HepG2 (cell line): ENCODE measurements at regions not wholly inside any gene's neighbourhood (a gene's known extent, or its start where the extent isn't known, plus 50 kb on each side); places are given as distances from the start of the nearest gene placed in this dataset.

ENCODE experiments used
- ARNT2 ChIP-seq: sonication (generic); formaldehyde crosslinking; IDR thresholded peaks from 2 replicates; pipeline ENCODE4 v1.8.0; 2022; ENCODE audit warnings: mild to moderate bottlenecking, low read depth, missing genetic modification reagents, moderate library complexity
- ASH2L ChIP-seq: fragments of 300-600, 200-600 bp; sonication (generic); IDR thresholded peaks from 2 replicates; pipeline ENCODE4 v1.7.0; 2017; ENCODE audit warnings: low read depth, mild to moderate bottlenecking, moderate library complexity, mixed read lengths, low read length; ENCODE audit not compliant: insufficient read length
- EZH2 ChIP-seq: conservative IDR thresholded peaks from 2 replicates; pipeline ENCODE4 v1.6.1; 2012; ENCODE audit warnings: mild to moderate bottlenecking, low read depth, low read length, moderate library complexity
- MTF1 ChIP-seq: sonication (generic); formaldehyde crosslinking; IDR thresholded peaks from 2 replicates; pipeline ENCODE4 v1.5.0; 2020; ENCODE audit warnings: missing genetic modification reagents
- NR1H2 ChIP-seq: sonication (generic); formaldehyde crosslinking; IDR thresholded peaks from 2 replicates; pipeline ENCODE4 v1.8.1; 2022; ENCODE audit warnings: low read depth, missing genetic modification reagents, borderline replicate concordance
- NR2F6 ChIP-seq, 2 experiments: IDR thresholded peaks; 2 replicates each; pipeline ENCODE4 v1.6.1; 2016; ENCODE audit warnings: antibody characterized with exemption in 1 of 2, mild to moderate bottlenecking in 1 of 2
- POLR2A ChIP-seq, 2 experiments: IDR thresholded peaks; 2 replicates each; pipeline ENCODE4 v1.6.1; 2011; ENCODE audit warnings: low read depth in 2 of 2, low read length in 2 of 2, mild to moderate bottlenecking in 1 of 2, moderate library complexity in 1 of 2; ENCODE audit not compliant: insufficient read depth in 1 of 2
- SPEN ChIP-seq: sonication (generic); formaldehyde crosslinking; IDR thresholded peaks from 2 replicates; pipeline ENCODE4 v1.5.1; 2020; ENCODE audit warnings: low read depth, mild to moderate bottlenecking, missing genetic modification reagents
- TF ChIP-seq, protein P1 (sequence below): sonication (generic); formaldehyde crosslinking; IDR thresholded peaks from 2 replicates; pipeline ENCODE4 v1.8.0; 2022; ENCODE audit warnings: mild to moderate bottlenecking, missing genetic modification reagents
- TF ChIP-seq, protein P2 (sequence below): sonication (generic); formaldehyde crosslinking; IDR thresholded peaks from 2 replicates; pipeline ENCODE4 v1.5.0; 2020; ENCODE audit warnings: missing genetic modification reagents
- TF ChIP-seq, protein P3 (sequence below), 2 experiments: fragments of 450-650 bp in 1 of 2; sonication (generic) in 1 of 2; formaldehyde crosslinking in 1 of 2; IDR thresholded peaks; 2 replicates each; pipeline versions ENCODE4 v1.6.1 to v1.8.0; 2016 to 2022; ENCODE audit warnings: antibody characterized with exemption in 1 of 2, mild to moderate bottlenecking in 1 of 2, missing genetic modification reagents in 1 of 2
- TF ChIP-seq, protein P4 (sequence below): sonication (generic); formaldehyde crosslinking; IDR thresholded peaks from 2 replicates; pipeline ENCODE4 v1.4.0; 2020; ENCODE audit warnings: missing genetic modification reagents
- TF ChIP-seq, protein P5 (sequence below): sonication (generic); formaldehyde crosslinking; IDR thresholded peaks from 2 replicates; pipeline ENCODE4 v1.5.0; 2020; ENCODE audit warnings: mild to moderate bottlenecking, missing genetic modification reagents, moderate library complexity

DNA sequence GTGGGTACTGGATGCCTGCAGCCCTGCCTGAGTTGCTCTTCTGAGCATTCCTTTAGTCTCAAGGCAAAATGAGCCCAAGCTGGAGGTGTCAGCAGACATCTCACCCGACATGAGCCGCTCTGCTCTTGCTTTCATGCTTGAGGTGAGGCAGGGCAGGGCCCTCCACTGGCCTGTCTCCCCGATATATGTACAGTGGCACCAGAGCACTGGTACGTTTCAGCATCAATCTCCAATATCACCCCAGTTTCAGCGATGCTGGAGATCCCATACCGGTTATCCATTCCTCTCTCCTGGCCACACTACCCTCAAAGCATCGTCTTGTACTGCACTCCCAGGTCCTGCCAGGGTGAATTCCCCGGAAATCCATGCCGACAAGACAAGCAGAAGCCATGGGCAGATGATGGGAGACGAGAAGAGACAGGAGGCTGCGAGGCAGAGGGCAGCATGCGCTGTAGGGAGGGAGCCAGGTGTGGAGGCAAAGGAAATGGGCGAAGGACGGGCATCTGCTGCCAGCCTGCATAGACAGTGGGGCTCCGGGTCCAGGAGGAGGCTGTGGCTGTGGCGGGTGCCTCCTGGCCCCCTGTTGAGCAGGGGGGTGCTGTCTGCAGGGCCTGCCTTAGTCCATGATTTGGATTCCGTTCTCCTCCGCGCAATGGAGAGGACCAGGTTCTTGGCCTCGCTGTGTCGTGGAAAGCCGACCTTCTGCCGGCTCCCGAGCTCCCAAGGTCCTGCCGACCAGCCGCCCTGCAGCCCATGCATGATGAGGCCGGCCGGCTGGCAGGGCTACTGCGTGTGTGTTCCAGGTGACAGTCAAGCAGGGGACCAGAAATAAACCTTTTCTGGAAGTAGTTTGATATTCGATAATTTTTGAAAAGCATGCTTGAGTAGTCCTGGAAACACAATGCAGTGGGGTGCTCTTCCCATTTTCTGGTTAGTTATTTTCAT lies 152.2 kb upstream of the IRX2 start:
- TF ChIP-seq, protein P1, sequence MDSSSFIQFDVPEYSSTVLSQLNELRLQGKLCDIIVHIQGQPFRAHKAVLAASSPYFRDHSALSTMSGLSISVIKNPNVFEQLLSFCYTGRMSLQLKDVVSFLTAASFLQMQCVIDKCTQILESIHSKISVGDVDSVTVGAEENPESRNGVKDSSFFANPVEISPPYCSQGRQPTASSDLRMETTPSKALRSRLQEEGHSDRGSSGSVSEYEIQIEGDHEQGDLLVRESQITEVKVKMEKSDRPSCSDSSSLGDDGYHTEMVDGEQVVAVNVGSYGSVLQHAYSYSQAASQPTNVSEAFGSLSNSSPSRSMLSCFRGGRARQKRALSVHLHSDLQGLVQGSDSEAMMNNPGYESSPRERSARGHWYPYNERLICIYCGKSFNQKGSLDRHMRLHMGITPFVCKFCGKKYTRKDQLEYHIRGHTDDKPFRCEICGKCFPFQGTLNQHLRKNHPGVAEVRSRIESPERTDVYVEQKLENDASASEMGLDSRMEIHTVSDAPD (CRISPR knock-in tag) = no peak
- TF ChIP-seq, protein P2, sequence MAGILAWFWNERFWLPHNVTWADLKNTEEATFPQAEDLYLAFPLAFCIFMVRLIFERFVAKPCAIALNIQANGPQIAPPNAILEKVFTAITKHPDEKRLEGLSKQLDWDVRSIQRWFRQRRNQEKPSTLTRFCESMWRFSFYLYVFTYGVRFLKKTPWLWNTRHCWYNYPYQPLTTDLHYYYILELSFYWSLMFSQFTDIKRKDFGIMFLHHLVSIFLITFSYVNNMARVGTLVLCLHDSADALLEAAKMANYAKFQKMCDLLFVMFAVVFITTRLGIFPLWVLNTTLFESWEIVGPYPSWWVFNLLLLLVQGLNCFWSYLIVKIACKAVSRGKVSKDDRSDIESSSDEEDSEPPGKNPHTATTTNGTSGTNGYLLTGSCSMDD (CRISPR knock-in tag) = no peak
- TF ChIP-seq, protein P3, sequence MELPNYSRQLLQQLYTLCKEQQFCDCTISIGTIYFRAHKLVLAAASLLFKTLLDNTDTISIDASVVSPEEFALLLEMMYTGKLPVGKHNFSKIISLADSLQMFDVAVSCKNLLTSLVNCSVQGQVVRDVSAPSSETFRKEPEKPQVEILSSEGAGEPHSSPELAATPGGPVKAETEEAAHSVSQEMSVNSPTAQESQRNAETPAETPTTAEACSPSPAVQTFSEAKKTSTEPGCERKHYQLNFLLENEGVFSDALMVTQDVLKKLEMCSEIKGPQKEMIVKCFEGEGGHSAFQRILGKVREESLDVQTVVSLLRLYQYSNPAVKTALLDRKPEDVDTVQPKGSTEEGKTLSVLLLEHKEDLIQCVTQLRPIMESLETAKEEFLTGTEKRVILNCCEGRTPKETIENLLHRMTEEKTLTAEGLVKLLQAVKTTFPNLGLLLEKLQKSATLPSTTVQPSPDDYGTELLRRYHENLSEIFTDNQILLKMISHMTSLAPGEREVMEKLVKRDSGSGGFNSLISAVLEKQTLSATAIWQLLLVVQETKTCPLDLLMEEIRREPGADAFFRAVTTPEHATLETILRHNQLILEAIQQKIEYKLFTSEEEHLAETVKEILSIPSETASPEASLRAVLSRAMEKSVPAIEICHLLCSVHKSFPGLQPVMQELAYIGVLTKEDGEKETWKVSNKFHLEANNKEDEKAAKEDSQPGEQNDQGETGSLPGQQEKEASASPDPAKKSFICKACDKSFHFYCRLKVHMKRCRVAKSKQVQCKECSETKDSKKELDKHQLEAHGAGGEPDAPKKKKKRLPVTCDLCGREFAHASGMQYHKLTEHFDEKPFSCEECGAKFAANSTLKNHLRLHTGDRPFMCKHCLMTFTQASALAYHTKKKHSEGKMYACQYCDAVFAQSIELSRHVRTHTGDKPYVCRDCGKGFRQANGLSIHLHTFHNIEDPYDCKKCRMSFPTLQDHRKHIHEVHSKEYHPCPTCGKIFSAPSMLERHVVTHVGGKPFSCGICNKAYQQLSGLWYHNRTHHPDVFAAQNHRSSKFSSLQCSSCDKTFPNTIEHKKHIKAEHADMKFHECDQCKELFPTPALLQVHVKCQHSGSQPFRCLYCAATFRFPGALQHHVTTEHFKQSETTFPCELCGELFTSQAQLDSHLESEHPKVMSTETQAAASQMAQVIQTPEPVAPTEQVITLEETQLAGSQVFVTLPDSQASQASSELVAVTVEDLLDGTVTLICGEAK (IDR thresholded peaks at IDR 0.05) = no peak
- TF ChIP-seq, protein P3 (CRISPR knock-in tag; IDR thresholded peaks at IDR 0.05) = no peak
- no peak for TF ChIP-seq EZH2
- no peak for TF ChIP-seq MTF1
- no peak for TF ChIP-seq NR2F6 (IDR thresholded peaks at IDR 0.05)
- no peak for TF ChIP-seq NR2F6 (CRISPR knock-in tag; IDR thresholded peaks at IDR 0.05)
- TF ChIP-seq, protein P4, sequence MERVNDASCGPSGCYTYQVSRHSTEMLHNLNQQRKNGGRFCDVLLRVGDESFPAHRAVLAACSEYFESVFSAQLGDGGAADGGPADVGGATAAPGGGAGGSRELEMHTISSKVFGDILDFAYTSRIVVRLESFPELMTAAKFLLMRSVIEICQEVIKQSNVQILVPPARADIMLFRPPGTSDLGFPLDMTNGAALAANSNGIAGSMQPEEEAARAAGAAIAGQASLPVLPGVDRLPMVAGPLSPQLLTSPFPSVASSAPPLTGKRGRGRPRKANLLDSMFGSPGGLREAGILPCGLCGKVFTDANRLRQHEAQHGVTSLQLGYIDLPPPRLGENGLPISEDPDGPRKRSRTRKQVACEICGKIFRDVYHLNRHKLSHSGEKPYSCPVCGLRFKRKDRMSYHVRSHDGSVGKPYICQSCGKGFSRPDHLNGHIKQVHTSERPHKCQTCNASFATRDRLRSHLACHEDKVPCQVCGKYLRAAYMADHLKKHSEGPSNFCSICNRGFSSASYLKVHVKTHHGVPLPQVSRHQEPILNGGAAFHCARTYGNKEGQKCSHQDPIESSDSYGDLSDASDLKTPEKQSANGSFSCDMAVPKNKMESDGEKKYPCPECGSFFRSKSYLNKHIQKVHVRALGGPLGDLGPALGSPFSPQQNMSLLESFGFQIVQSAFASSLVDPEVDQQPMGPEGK = no peak
- no peak for TF ChIP-seq ASH2L
- no peak for TF ChIP-seq ARNT2
- TF ChIP-seq, protein P5, sequence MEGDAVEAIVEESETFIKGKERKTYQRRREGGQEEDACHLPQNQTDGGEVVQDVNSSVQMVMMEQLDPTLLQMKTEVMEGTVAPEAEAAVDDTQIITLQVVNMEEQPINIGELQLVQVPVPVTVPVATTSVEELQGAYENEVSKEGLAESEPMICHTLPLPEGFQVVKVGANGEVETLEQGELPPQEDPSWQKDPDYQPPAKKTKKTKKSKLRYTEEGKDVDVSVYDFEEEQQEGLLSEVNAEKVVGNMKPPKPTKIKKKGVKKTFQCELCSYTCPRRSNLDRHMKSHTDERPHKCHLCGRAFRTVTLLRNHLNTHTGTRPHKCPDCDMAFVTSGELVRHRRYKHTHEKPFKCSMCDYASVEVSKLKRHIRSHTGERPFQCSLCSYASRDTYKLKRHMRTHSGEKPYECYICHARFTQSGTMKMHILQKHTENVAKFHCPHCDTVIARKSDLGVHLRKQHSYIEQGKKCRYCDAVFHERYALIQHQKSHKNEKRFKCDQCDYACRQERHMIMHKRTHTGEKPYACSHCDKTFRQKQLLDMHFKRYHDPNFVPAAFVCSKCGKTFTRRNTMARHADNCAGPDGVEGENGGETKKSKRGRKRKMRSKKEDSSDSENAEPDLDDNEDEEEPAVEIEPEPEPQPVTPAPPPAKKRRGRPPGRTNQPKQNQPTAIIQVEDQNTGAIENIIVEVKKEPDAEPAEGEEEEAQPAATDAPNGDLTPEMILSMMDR (CRISPR knock-in tag) = no peak
- TF ChIP-seq NR1H2 (CRISPR knock-in tag) = no peak
- no peak for TF ChIP-seq POLR2A (IDR thresholded peaks at IDR 0.05; ENCODE audit: insufficient read depth in 1 of 2, low read depth in 2 of 2, low read length in 2 of 2)
- no peak for TF ChIP-seq SPEN (CRISPR knock-in tag)
